K562 (cell line): ENCODE measurements at regions not wholly inside any gene's neighbourhood (a gene's known extent, or its start where the extent isn't known, plus 50 kb on each side); places are given as distances from the start of the nearest gene placed in this dataset.

Source experiments
- ATAC-seq: fragments of 200-7000 bp; cut with Tn5 transposase; 3 replicates; pipeline ENCODE4 v1.9.1; 2020; ENCODE audit warnings: moderate library complexity
- BruUV-seq: library from RNA; stranded (reverse); fragments of 400-500 nt; replicated peaks from 2 replicates; lab custom pipeline; 2021; lab: Mats Ljungman, UMichigan
- CTCF ChIA-PET: fragments of 300-600 bp; formaldehyde crosslinking; extraction: SDS; loops from one replicate; lab custom pipeline; 2021; ENCODE audit warnings: low intra/inter-chr PET ratio; lab: Yijun Ruan, JAX
- POLR2A ChIA-PET: fragments of 300-600, 350-650 bp; sonication (Branson Sonifier 250); formaldehyde crosslinking; extraction: SDS; loops from one replicate; lab custom pipeline; 2021; ENCODE audit warnings: antibody characterized with exemption, inconsistent platforms; lab: Yijun Ruan, JAX
- DNase-seq, 4 experiments: peaks; one replicate each; pipeline versions ENCODE4 v3.0.0 to v3.0.0-alpha.2; 2011 to 2018; ENCODE audit warnings: low spot score in 3 of 4, mixed read lengths in 3 of 4; ENCODE audit errors: extremely low read depth in 1 of 4
- FAIRE-seq: peaks from 2 replicates; lab custom pipeline; 2011; peaks lifted over from hg19 to GRCh38; lab: Jason Lieb, UNC
- H2AFZ ChIP-seq: 2 replicates; pipeline ENCODE4 v1.6.0; 2011; ENCODE audit warnings: low read depth, low read length, control low read depth, inconsistent platforms
- H3K27ac ChIP-seq: fragments of 200-600 bp; 3 replicates; pipeline ENCODE4 v1.8.0; 2011; ENCODE audit warnings: low read depth, mild to moderate bottlenecking, control low read depth, inconsistent platforms, low read length, moderate library complexity, mixed read lengths; ENCODE audit errors: extremely low read depth
- H3K27me3 ChIP-seq, 2 experiments: fragments of 300-600 bp in 1 of 2; 2 replicates in 1 of 2; 3 replicates in 1 of 2; pipeline versions ENCODE4 v1.6.0 to v1.8.0; 2011; ENCODE audit warnings: inconsistent platforms in 2 of 2, low read length in 2 of 2, mild to moderate bottlenecking in 1 of 2, mixed read lengths in 1 of 2, moderate library complexity in 1 of 2; ENCODE audit not compliant: control insufficient read depth in 2 of 2, insufficient read depth in 2 of 2
- H3K36me3 ChIP-seq: fragments of 300-600 bp; 3 replicates; pipeline ENCODE4 v1.8.0; 2011; ENCODE audit warnings: mild to moderate bottlenecking, low read length, inconsistent platforms; ENCODE audit not compliant: control insufficient read depth, insufficient read depth
- H3K4me1 ChIP-seq, 2 experiments: fragments of 200-600 bp in 1 of 2; replicated peaks in 1 of 2; 2 replicates in 1 of 2; 3 replicates in 1 of 2; pipeline versions ENCODE4 v1.5.1 to v1.8.0; 2011; ENCODE audit warnings: inconsistent platforms in 2 of 2, low read length in 2 of 2, mild to moderate bottlenecking in 1 of 2, mixed read lengths in 1 of 2, moderate library complexity in 1 of 2; ENCODE audit not compliant: control insufficient read depth in 2 of 2, insufficient read depth in 2 of 2
- H3K4me2 ChIP-seq: 2 replicates; pipeline ENCODE4 v1.6.1; 2011; ENCODE audit warnings: low read length, control low read depth, inconsistent platforms, mixed read lengths; ENCODE audit not compliant: insufficient read depth
- H3K4me3 ChIP-seq: fragments of 200-600 bp; sonication (generic), shearing (Covaris generic); 2 replicates; pipeline ENCODE4 v1.5.1; 2016; ENCODE audit warnings: control low read depth, inconsistent platforms
- H3K79me2 ChIP-seq: fragments of 200-600 bp; 3 replicates; pipeline ENCODE4 v1.8.0; 2011; ENCODE audit warnings: low read length, inconsistent platforms; ENCODE audit not compliant: control insufficient read depth, insufficient read depth
- H3K9ac ChIP-seq, 2 experiments: 2 replicates each; pipeline versions ENCODE4 v1.6.0 to v1.6.1; 2011; ENCODE audit warnings: low read depth in 2 of 2, low read length in 2 of 2, control low read depth in 1 of 2, inconsistent platforms in 1 of 2, mild to moderate bottlenecking in 1 of 2, mixed read lengths in 1 of 2; ENCODE audit not compliant: insufficient read depth in 1 of 2
- H3K9me1 ChIP-seq: one replicate; pipeline ENCODE4 v1.6.0; 2011; ENCODE audit warnings: inconsistent platforms, mild to moderate bottlenecking, low read length, moderate library complexity; ENCODE audit not compliant: control insufficient read depth, insufficient read depth
- H3K9me3 ChIP-seq: replicated peaks from 2 replicates; pipeline ENCODE4 v1.5.1; 2011; ENCODE audit warnings: low read depth, low read length, inconsistent platforms; ENCODE audit not compliant: control insufficient read depth, insufficient read depth
- H4K20me1 ChIP-seq: replicated peaks from 2 replicates; pipeline ENCODE4 v1.6.1; 2011; ENCODE audit warnings: low read length, inconsistent platforms, mixed read lengths; ENCODE audit not compliant: control insufficient read depth, insufficient read depth
- MEIS2 ChIP-seq: fragments of 450-650 bp; IDR thresholded peaks from 2 replicates; pipeline ENCODE4 v1.6.1; 2014; ENCODE audit warnings: mild to moderate bottlenecking; ENCODE audit not compliant: partially characterized antibody
- PKNOX1 ChIP-seq: fragments of 450-650 bp; IDR thresholded peaks from 2 replicates; pipeline ENCODE4 v1.6.1; 2016
- ZNF143 ChIP-seq: sonication (generic); formaldehyde crosslinking; IDR thresholded peaks from 2 replicates; pipeline ENCODE4 v1.9.0; 2022; ENCODE audit warnings: mild to moderate bottlenecking, missing genetic modification reagents
- WGBS: fragments of 100-300 bp; shearing (Covaris generic); methylation state at CpG from one replicate; pipeline ENCODE4 v1.1.6; 2016; ENCODE audit warnings: low coverage, mixed read lengths; ENCODE audit not compliant: insufficient coverage; ENCODE audit errors: missing lambda C conversion rate; 5-methylcytosine and 5-hydroxymethylcytosine counted together
- in situ Hi-C: fragments of 300-500 bp; cut with MboI; formaldehyde crosslinking; loops from 4 replicates; pipeline ENCODE4 v1.15.0; 2018; ENCODE audit warnings: inconsistent platforms, mixed read lengths
- intact Hi-C: fragments of 100-400 bp; cut with micrococcal nuclease; formaldehyde crosslinking; loops from 2 replicates; pipeline ENCODE4 v1.14.2; 2022

GRCh38 chr6:3535776-3536435 lies 79.1 kb upstream of the SLC22A23 start:
- Histone ChIP-seq H3K79me2 (no peaks in the 10 kb centered on the region), H3K27ac (no peak overlapping the region), H3K9ac (no peak overlapping the region), H2AFZ (no peak overlapping the region), H3K4me1 (no peaks in the 10 kb centered on the region), H3K36me3 (no peaks in the 10 kb centered on the region), H3K4me2 (no peak overlapping the region), H3K27me3 (peaks cover 50 to 77% of the 10 kb centered on the region in 2 experiments), H4K20me1 (no peaks in the 10 kb centered on the region), H3K9me1 (no peaks in the 10 kb centered on the region), H3K4me3 (no peak overlapping the region), H3K9me3 (no peaks in the 10 kb centered on the region)
- CTCF ChIA-PET: no interaction called here
- intact Hi-C loops (no loop called here), in situ Hi-C loops (no loop called here)
- POLR2A ChIA-PET: interaction anchor here (0.6 to 0.9 kb wide), 5 partner anchors 12 to 192 kb away, joined by 3 to 4 read pairs (median 3); no protein-coding TSS in a partner anchor
- no peak for DNase-seq
- no peak for ATAC-seq
- WGBS: 7% methylated on average over 19 of the region's 19 CpGs
- peak; percentile 40; the same call in 1 of the 2 replicates for TF ChIP-seq PKNOX1
- TF ChIP-seq MEIS2: peak; percentile 65
- TF ChIP-seq ZNF143 (CRISPR knock-in tag): no peak
- BruUV-seq: no TSS peak
- peak; percentile 29 for FAIRE-seq
